ENCODE measurements at regions not wholly inside any gene's neighbourhood (a gene's known extent, or its start where the extent isn't known, plus 50 kb on each side); places are given as distances from the start of the nearest gene placed in this dataset.
A peak's percentile ranks its signal among the peaks of the same experiment; 100 is the strongest.

- no peak for DNase-seq (ENCODE audit: low spot score)
These were observed 136.9 kb downstream of the RWDD3 start for GRCh38 chr1:95370691-95371562.

- DNase-seq (ENCODE audit: low spot score), result no peak
These were observed 137.8 kb downstream of the RWDD3 start for GRCh38 chr1:95371666-95372282.

DNA sequence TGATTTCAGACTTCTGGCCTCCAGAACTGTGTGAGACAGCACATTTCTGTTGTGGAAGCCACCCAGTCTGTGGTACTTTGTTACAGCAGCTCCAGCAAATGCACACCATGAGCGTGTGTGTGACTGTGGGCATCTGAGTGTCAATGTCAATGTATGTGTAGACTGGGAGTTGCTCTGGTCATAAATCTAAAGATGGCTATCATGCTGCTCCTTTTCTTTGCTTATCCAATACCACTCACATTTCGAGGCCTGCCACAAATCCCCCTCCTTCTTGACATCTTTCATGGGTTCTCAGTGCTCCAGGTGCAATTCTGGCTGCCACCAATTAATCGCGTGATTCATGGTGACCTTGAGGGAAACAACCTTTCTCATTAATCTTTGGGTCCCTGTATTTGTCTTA, 141.2 kb downstream of the RWDD3 start:
- no peak for DNase-seq (ENCODE audit: low spot score)

DNA sequence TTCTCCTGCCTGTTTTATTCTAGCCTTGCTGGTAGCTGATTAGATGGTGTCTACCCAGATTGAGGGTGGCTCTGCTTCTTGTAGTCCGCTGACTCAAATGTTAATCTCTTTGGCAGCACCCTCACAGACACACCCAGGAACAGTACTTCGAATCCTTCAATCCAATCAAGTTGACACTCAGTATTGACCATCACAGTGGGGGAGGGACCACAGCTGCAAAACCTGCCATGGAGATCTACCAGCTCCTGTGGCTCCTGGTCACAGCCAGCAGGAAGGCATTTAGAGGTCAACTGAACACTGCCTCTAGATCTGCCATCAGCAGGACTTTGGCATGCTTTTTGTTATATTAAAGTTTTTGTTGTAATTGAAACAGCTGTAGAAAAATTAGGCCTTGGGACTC, 146.9 kb downstream of the RWDD3 start:
- DNase-seq (ENCODE audit: low spot score), result no peak

DNA sequence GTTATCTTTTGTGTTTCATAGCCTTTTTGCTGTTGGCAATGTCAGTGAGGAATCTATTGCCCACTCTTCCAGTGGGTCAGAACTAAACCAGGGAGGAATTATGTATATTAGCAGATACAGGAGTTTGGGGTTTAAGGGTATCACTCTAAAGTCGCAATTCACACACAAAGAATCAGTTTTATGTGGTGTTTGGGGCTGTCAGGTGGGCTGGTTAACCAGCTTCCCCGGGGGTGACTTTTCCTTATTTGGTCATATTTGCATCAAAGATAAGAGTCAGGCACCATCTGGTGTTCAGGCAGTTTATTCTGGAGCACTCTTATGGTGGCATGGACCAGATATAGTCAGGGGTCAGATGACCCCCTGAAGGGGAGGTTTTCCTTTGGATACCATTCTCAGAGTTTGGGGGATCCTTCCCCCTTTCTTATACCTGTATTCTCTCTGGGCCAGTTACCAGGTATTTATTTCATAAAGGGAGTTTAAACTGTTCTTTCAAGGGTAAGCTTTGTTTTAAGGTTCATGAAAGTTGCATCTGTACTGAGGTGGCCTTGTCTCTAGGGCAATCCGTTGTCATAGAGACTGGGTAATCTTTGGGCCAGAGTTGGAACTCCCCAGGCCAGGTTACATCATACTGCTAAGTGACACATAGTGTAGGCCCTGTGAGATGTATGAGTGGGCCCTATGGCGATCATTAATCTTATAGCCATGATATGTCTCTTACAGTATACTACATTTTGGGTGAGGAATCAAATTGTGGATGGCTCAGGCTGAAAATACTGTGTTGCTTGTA, 148.2 kb downstream of the RWDD3 start:
- no peak for DNase-seq (ENCODE audit: low spot score)

GRCh38 chr1:95383111-95383510, 149.1 kb downstream of the RWDD3 start:
- DNase-seq (ENCODE audit: low spot score), result no peak

GRCh38 chr1:95384567-95384966, 150.6 kb downstream of the RWDD3 start:
- peak; percentile 69 for DNase-seq (ENCODE audit: low spot score)

GRCh38 chr1:95386371-95386770, 152.4 kb downstream of the RWDD3 start:
- DNase-seq (ENCODE audit: low spot score), result no peak

- no peak for DNase-seq (ENCODE audit: low spot score)
These were observed 152.9 kb downstream of the RWDD3 start for GRCh38 chr1:95386915-95387314.

- DNase-seq (ENCODE audit: low spot score), result no peak
These were observed 154.0 kb downstream of the RWDD3 start for GRCh38 chr1:95388031-95388430.

DNA sequence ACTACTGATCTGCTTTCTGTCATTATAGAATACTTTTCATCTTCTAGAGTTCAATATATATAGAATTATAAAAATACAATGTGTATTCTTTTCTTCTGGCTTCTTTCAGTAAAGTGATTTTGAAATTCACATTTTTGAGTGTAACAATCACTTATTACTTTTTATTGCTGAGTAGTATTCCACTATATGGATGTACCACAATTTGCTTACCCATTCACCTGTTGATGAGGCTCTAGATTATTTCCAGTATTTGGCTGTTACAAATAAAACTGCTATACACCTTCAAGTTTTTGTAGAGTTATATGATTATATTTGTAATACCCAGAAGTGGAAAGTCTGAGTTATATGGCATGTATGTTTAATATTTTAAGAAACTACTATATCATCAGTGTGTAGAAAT, 159.4 kb downstream of the RWDD3 start:
- no peak for DNase-seq (ENCODE audit: low spot score)

DNA sequence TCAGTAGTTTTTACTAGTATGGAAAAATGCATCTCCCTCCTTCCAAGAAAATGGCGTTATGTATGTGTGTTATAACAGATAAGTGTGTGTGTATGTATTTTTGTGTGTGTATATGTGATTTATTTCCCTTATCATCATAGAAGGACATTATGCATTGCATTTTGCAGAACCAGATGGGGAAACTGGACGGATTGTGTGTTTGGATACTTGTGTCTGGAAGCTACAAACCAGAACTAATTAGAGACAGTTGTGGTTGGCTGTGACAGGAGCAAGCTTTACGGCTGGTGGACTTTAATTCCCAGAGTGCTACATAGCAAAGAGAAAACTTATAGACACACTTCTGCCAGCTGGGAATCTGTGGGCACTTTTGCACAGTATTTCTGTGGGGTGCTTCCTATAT, 162.5 kb downstream of the RWDD3 start:
- no peak for DNase-seq (ENCODE audit: low spot score)

- no peak for DNase-seq (ENCODE audit: low spot score)
These were observed 168.8 kb downstream of the RWDD3 start for GRCh38 chr1:95402780-95403179.

GRCh38 chr1:95406279-95406678, 172.3 kb downstream of the RWDD3 start:
- no peak for DNase-seq (ENCODE audit: low spot score)

DNA sequence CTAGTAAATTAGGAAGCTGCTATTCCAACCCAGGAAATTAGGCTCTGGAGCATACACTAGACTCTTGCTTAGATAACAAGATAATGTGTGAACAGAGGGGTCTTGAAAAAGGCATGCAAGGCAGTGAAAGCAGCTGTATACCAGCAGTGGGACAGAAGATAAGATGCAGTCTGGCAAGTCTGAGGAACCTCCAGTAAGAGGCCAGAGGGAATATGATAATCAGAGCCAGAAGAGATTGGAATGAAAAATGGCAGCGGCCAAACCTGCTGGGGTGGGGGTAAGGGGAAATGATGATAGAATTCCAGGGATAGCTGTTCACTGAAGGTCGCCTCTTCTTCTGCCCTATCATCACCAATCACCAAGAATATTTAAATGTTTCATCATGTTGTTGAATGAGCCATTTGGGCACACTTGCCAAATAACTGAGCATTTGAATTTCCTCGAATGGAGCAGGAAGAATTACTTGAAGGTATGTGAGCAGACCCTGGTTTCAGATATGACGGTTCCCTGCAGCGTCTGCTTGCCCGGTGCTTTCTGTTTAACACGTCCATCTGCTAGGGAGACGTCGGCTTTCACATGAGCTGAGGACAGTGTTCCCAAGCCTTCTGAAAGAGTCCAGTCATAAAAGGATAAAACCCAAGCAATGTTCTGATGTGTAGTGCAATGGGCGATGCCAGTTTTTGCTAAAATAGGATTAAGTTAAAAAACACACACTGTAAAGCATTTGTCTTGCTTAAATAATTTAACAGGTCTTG, 173.3 kb downstream of the RWDD3 start:
- no peak for DNase-seq (ENCODE audit: low spot score)

- no peak for DNase-seq (ENCODE audit: low spot score)
These were observed 173.9 kb downstream of the RWDD3 start for GRCh38 chr1:95407886-95408291.

GRCh38 chr1:95408507-95409136, 174.6 kb downstream of the RWDD3 start:
- no peak for DNase-seq (ENCODE audit: low spot score)

DNA sequence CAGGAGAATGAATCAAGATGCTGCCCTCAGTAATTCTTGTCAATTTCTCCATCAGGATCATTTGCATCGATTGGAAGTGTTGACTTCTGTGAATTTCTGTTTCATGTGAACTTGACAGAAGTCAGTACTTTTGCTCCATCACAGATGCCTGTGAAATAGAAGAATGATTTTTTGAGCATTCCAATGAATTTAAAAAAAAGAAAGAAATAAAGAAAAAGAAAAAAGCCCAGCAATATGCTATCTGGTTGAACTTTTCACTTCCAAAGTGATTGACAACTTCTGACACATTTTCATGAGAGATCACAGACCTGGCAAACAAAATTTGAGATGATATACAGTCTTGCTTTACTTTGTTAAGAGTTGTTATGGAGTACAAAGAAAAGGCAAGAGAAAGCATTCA, 175.3 kb downstream of the RWDD3 start:
- no peak for DNase-seq (ENCODE audit: low spot score)

GRCh38 chr1:95409901-95410300, 175.9 kb downstream of the RWDD3 start:
- DNase-seq (ENCODE audit: low spot score), result no peak

- DNase-seq (ENCODE audit: low spot score), result no peak
These were observed 181.1 kb downstream of the RWDD3 start for GRCh38 chr1:95415146-95415545.

DNA sequence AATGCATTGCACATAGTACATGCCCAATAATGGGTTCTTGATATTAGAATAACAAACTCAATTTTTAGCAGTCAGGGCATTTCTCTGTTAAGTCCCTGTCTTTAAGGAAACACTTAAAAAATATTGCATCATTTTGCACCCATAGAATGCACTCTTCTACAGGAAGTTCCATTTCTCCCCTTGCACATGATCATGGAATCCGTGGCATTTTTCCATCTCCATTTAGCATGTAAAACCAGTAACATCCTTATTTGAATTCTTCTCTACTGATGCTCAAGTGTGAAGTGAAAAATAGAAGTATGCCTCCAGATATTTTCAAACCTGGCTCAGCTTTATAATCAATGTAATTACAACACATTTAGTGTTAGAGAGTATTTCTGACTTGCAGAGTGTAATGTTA, 192.8 kb downstream of the RWDD3 start:
- DNase-seq (ENCODE audit: low spot score), result no peak

DNA sequence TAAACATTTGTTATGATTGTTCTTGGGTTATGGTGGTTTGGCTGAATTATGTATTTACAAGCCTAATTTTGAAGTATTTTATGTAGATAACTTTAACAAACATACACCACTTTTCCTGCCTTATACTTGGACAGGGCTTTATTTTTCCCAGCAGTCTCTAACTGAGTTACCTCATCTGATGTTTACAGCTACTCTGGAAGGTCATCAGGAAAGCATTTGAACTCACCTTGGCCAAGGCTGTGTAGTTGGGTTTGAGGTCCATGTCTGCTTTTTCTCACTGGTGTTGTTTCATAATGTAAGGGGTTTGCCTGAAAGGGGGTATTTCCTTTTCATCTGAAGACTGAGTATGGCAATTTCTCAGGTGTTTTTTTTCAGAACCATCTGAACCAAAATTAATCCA, 193.5 kb downstream of the RWDD3 start:
- no peak for DNase-seq (ENCODE audit: low spot score)

Data from RKO (cell line).